ENCODE measurements at regions not wholly inside any gene's neighbourhood (a gene's known extent, or its start where the extent isn't known, plus 50 kb on each side); places are given as distances from the start of the nearest gene placed in this dataset.

DNA sequence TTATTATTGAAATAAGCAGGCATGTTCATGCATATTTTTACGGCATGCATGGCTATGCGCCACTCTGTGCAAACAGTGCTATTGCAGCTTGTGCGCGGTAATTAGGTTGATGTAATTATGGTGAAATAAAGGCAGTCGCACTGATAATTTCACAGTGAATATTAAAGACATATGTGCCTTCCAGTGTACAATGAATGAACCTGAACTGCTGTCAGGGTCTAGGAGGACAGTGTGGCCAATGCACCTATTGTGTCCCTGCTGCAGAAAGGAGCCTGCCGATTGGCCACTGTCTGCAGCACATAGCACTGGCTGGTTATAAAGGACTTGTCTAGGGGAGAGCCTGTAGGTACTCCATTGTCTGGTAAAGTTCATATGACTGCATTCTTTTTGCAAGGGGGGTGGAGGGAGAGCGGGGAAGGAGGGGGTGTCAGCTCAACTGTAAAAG, 340.4 kb downstream of the USP25 start:
- Histone ChIP-seq H3K4me1 (ENCODE audit: low read length) (no peaks in the 10 kb centered on the region), H3K4me2 (ENCODE audit: low read length) (no peak overlapping the region), H3K27me3 (ENCODE audit: low read depth, low read length) (no peaks in the 10 kb centered on the region), H2AFZ (ENCODE audit: low read depth, low read length) (no peak overlapping the region), H3K79me2 (ENCODE audit: low read length) (no peaks in the 10 kb centered on the region), H4K20me1 (ENCODE audit: insufficient read depth, low read length) (no peaks in the 10 kb centered on the region), H3K27ac (ENCODE audit: low read length) (no peak overlapping the region), H3K36me3 (replicated peaks; ENCODE audit: low read depth, low read length) (no peaks in the 10 kb centered on the region), H3K9ac (ENCODE audit: low read length) (no peak overlapping the region), H3K4me3 (ENCODE audit: low read length) (no peak overlapping the region), H3K9me3 (ENCODE audit: insufficient read depth, low read length) (no peaks in the 10 kb centered on the region)
- TF ChIP-seq EZH2phosphoT487 (IDR thresholded peaks at IDR 0.05; ENCODE audit: low read depth) = no peak
- TF ChIP-seq, protein P1, sequence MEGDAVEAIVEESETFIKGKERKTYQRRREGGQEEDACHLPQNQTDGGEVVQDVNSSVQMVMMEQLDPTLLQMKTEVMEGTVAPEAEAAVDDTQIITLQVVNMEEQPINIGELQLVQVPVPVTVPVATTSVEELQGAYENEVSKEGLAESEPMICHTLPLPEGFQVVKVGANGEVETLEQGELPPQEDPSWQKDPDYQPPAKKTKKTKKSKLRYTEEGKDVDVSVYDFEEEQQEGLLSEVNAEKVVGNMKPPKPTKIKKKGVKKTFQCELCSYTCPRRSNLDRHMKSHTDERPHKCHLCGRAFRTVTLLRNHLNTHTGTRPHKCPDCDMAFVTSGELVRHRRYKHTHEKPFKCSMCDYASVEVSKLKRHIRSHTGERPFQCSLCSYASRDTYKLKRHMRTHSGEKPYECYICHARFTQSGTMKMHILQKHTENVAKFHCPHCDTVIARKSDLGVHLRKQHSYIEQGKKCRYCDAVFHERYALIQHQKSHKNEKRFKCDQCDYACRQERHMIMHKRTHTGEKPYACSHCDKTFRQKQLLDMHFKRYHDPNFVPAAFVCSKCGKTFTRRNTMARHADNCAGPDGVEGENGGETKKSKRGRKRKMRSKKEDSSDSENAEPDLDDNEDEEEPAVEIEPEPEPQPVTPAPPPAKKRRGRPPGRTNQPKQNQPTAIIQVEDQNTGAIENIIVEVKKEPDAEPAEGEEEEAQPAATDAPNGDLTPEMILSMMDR (IDR thresholded peaks at IDR 0.05; ENCODE audit: low read depth, low read length) = no peak

DNA sequence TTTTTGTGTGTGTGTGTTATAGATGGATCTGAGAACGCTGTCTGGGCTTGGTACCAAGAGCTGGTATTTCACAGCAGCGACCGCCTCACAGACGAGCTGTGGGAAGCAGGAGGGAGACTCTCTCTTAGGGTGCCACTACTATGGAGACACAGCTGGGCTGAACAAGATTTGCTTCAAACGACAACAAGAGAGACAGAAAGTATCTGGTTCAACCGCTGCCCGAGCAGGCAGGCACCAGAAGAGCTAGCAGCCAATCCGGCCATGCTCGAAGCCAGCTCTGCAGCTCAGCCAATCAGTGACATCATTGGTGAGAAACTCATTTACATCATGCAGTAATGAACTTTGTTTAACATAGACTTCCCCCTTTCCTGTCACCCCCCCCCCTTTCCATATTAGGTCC, 341.3 kb downstream of the USP25 start:
- Histone ChIP-seq H3K79me2 (ENCODE audit: low read length) (no peaks in the 10 kb centered on the region), H3K9ac (ENCODE audit: low read length) (no peak overlapping the region)

DNA sequence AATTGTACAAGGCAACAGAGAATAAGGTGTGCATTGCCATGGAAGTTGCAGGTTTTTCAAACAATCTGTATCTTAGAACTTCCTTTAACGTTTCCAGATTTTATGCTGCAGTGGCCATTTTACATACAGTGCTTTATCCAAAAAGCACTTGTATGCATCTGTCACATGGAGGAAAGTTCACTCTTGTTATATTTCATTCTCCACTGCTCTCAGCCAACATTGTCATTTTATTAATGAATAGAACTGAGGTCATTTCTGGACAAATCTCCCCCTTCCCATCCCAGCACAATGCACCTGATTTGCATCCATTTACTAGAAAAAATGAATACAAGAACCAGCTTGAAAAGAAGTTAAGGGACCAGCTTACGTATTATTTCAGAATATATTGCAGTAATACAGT, 342.0 kb downstream of the USP25 start:
- Histone ChIP-seq H3K79me2 (ENCODE audit: low read length) (no peaks in the 10 kb centered on the region), H3K4me3 (ENCODE audit: low read length) (no peak overlapping the region), H3K36me3 (replicated peaks; ENCODE audit: low read depth, low read length) (no peaks in the 10 kb centered on the region), H3K27ac (ENCODE audit: low read length) (no peak overlapping the region), H4K20me1 (ENCODE audit: insufficient read depth, low read length) (no peaks in the 10 kb centered on the region), H3K9me3 (ENCODE audit: insufficient read depth, low read length) (no peaks in the 10 kb centered on the region), H3K27me3 (ENCODE audit: low read depth, low read length) (no peaks in the 10 kb centered on the region), H2AFZ (ENCODE audit: low read depth, low read length) (no peak overlapping the region), H3K4me1 (ENCODE audit: low read length) (no peaks in the 10 kb centered on the region), H3K9ac (ENCODE audit: low read length) (no peak overlapping the region), H3K4me2 (ENCODE audit: low read length) (no peak overlapping the region)
- TF ChIP-seq EZH2phosphoT487 (IDR thresholded peaks at IDR 0.05; ENCODE audit: low read depth) = no peak
- TF ChIP-seq, protein P1 (IDR thresholded peaks at IDR 0.05; ENCODE audit: low read depth, low read length) = no peak

More for the DNA sequence above, 341.3 kb downstream of the USP25 start:
- Histone ChIP-seq H3K4me3 (ENCODE audit: low read length) (no peak overlapping the region), H3K4me1 (ENCODE audit: low read length) (no peaks in the 10 kb centered on the region), H2AFZ (ENCODE audit: low read depth, low read length) (no peak overlapping the region), H4K20me1 (ENCODE audit: insufficient read depth, low read length) (no peaks in the 10 kb centered on the region), H3K27me3 (ENCODE audit: low read depth, low read length) (no peaks in the 10 kb centered on the region), H3K9me3 (ENCODE audit: insufficient read depth, low read length) (no peaks in the 10 kb centered on the region), H3K27ac (ENCODE audit: low read length) (no peak overlapping the region), H3K36me3 (replicated peaks; ENCODE audit: low read depth, low read length) (no peaks in the 10 kb centered on the region), H3K4me2 (ENCODE audit: low read length) (no peak overlapping the region)
- no peak for TF ChIP-seq EZH2phosphoT487 (IDR thresholded peaks at IDR 0.05; ENCODE audit: low read depth)
- TF ChIP-seq, protein P1 (IDR thresholded peaks at IDR 0.05; ENCODE audit: low read depth, low read length) = no peak

DNA sequence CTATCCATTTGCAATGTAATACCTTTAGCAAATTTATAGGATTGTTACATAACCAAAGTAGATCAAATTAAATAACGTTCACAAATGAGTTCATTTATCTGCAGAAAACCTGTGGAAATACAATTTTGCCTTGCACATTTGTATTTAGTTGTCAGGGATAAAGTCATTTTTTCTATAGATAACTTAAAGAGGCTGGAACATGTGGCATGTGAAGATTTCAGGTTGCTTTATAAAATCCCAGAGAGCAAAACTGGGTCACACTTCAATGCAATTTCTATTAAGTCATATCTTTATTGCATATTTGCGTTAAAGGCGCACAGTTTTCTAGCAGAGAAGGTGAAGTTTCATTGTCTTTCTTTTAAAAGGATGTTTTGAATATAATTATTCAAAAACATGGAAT, 342.4 kb downstream of the USP25 start:
- H3K27me3 ChIP-seq (ENCODE audit: low read depth, low read length) = no peaks in the 10 kb centered on the region
- H3K9me3 ChIP-seq (ENCODE audit: insufficient read depth, low read length) = no peaks in the 10 kb centered on the region
- H3K4me3 ChIP-seq (ENCODE audit: low read length) = no peak overlapping the region
- H3K27ac ChIP-seq (ENCODE audit: low read length) = no peak overlapping the region
- TF ChIP-seq, protein P1 (IDR thresholded peaks at IDR 0.05; ENCODE audit: low read depth, low read length) = no peak
- TF ChIP-seq EZH2phosphoT487 (IDR thresholded peaks at IDR 0.05; ENCODE audit: low read depth) = no peak
- no peaks in the 10 kb centered on the region for H3K79me2 ChIP-seq (ENCODE audit: low read length)
- H2AFZ ChIP-seq (ENCODE audit: low read depth, low read length) = no peak overlapping the region
- H3K4me1 ChIP-seq (ENCODE audit: low read length) = no peaks in the 10 kb centered on the region
- no peaks in the 10 kb centered on the region for H4K20me1 ChIP-seq (ENCODE audit: insufficient read depth, low read length)
- no peak overlapping the region for H3K9ac ChIP-seq (ENCODE audit: low read length)
- no peak overlapping the region for H3K4me2 ChIP-seq (ENCODE audit: low read length)
- no peaks in the 10 kb centered on the region for H3K36me3 ChIP-seq (replicated peaks; ENCODE audit: low read depth, low read length)
